ENCODE measurements at regions not wholly inside any gene's neighbourhood (a gene's known extent, or its start where the extent isn't known, plus 50 kb on each side); places are given as distances from the start of the nearest gene placed in this dataset.

- DNase-seq (ENCODE audit: low read depth, low spot score) = no peak
Measured at GRCh38 chr3:103614719-103615118, 1179.9 kb downstream of the ZPLD1 start.

DNA sequence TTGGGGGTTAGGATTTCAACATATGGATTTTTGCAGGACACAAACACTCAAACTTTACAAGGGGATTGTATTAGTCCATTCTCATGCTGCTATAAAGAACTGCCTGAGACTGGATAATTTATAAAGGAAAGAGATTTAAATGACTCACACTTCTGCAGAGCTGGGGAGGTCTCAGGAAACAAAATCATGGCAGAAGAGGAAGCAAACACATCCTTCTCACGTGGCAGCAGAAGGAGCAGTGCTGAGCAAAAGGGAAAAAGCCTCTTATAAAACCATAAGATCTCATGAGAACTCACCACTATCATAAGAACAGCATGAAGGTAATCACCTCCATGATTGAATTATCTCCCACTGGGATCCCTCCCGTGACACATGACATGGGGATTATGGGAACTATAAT is 1183.1 kb downstream of the ZPLD1 start:
- no peak for DNase-seq (ENCODE audit: low read depth, low spot score)

- DNase-seq (ENCODE audit: low read depth, low spot score) = no peak
Measured at GRCh38 chr3:103624271-103624670, 1189.5 kb downstream of the ZPLD1 start.

- DNase-seq (ENCODE audit: low read depth, low spot score) = no peak
Measured at GRCh38 chr3:103629391-103629790, 1194.6 kb downstream of the ZPLD1 start.

DNA sequence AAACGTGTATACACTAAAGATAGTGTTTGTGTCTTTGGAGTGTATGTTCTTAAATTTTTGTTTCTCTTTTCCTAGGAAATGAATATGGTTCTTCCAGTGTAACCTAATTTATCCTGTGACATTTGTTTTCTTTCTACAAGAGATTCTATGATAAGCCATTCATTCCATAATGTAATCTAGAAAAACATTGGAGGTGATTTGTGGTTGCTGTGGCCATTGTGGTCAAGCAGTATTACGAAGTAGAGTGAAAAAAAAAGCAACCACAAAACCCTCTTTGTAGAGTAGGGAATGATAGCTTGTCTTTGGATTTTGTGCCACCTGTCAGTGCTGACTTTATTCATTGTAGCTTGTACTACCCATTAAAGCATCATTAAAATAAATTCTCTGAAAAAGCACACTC is 1209.6 kb downstream of the ZPLD1 start:
- no peak for DNase-seq (ENCODE audit: low read depth, low spot score)

GRCh38 chr3:103653996-103654395 is 1219.2 kb downstream of the ZPLD1 start:
- no peak for DNase-seq (ENCODE audit: low read depth, low spot score)

DNA sequence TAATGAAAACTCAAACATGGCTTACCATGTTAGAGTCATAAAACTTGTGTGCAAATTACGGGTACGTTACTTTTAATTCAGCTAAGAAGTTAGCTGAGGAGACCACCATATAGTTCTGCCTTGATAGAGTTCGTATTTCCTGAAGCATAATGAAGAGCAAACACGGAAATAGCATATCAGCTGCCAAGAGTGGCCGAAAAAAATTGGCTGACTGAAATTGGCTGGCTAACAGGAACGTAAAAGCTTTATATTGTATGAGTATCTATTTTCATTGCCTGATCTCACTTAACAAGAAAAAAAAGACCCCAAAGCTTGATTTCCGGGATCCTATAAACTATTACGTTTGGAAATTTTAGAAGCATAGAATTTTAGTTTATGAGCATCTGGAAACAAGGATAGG is 1222.9 kb downstream of the ZPLD1 start:
- DNase-seq (ENCODE audit: low read depth, low spot score) = no peak

DNA sequence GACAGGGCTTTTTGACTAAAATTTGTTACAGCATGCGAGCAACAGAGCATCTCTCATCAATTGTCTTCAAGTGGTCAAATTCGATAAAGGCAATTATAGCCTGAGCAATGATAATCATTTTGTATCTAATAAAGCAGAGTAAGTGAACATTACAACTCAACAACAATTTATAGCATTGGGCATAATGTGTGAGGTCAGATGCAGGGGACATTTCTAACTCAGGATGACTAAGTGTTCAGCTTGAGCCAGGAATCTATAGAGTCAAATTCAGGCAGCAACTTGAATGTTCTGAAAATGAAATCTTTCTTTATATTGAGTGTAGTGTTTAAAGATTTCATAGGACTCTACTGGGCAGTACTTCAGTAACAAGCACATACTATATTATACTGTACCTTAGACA is 1226.0 kb downstream of the ZPLD1 start:
- DNase-seq (ENCODE audit: low read depth, low spot score) = no peak

- DNase-seq (ENCODE audit: low read depth, low spot score) = no peak
Measured at GRCh38 chr3:103662591-103662990, 1227.8 kb downstream of the ZPLD1 start.

DNA sequence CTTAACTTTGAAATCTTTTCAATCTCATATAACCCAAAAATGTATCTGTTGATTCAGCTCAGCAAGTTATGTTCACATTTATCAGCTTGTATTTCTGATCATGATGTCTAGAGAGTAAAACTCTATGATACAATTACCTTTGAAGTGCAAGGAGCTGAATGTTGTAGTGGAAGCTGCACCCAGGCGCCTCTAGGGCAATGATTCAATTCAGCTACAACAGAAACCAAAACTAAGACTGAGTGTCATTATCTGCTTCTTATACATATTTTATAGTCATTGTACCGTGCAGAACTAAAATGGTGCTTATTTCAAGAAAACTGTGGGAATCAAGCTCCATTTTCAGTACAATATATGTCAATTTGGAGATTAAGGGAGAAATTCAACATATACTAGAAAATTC is 1237.5 kb downstream of the ZPLD1 start:
- no peak for DNase-seq (ENCODE audit: low read depth, low spot score)

- DNase-seq (ENCODE audit: low read depth, low spot score) = no peak
Measured at GRCh38 chr3:103684904-103685303, 1250.1 kb downstream of the ZPLD1 start.

DNA sequence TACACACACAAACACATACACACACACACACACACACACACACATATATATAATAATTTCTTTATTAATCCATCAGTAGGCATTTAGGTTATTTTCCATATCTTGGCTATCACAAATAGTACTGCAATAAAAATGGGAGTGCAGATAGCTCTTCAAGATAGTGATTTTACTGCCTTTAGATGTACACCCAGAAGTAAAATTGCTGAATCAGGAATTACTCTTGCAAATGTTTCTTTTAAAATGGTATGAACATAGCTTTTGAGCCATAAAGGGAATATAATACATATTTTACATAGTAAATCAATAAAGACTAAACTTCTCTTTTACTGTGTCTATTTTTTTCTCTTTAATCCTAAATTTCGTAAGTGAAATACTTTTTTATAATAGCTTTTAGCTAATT is 1251.1 kb downstream of the ZPLD1 start:
- no peak for DNase-seq (ENCODE audit: low read depth, low spot score)

GRCh38 chr3:103690536-103690935 is 1255.7 kb downstream of the ZPLD1 start:
- DNase-seq (ENCODE audit: low read depth, low spot score) = no peak

GRCh38 chr3:103693831-103694230 is 1259.0 kb downstream of the ZPLD1 start:
- DNase-seq (ENCODE audit: low read depth, low spot score) = no peak

DNA sequence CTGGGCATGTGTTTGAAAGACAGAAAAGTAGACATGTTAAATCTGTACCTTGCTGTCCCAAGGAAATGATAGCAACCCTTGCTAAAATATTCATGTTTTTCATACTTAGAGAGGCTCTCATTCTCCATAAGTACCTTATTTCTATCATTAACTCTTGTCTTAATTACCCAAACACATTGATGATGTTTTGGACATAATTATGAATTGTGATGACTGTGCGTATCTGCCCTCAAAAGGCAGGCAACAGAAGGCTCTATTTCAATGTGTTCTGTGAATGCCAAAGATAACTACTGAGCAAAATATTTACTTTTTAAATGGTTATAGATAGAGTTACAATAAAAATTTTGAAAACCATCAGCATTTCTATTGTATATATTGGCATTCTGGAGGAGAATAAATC is 1263.8 kb downstream of the ZPLD1 start:
- no peak for DNase-seq (ENCODE audit: low read depth, low spot score)

DNA sequence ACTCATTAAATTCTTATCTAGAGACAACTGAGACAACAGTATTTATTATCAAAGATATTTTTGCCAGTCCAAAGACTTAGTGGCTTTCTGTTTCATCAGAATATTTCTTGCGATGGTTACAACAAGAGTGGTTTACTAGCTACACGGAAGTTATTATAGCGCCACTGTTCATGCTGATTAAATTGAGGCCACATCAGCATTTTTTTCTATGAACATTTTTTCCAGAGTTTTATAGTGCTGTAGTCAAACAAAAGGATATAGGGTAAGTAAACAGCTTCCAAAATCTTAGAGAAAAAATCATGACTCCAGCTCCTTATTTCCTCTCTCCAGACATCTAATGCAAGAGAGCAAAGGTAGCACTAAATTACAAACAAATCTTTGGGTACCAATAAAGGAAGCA is 1264.4 kb downstream of the ZPLD1 start:
- DNase-seq (ENCODE audit: low read depth, low spot score) = no peak

- DNase-seq (ENCODE audit: low read depth, low spot score) = no peak
Measured at GRCh38 chr3:103705641-103706040, 1270.8 kb downstream of the ZPLD1 start.

DNA sequence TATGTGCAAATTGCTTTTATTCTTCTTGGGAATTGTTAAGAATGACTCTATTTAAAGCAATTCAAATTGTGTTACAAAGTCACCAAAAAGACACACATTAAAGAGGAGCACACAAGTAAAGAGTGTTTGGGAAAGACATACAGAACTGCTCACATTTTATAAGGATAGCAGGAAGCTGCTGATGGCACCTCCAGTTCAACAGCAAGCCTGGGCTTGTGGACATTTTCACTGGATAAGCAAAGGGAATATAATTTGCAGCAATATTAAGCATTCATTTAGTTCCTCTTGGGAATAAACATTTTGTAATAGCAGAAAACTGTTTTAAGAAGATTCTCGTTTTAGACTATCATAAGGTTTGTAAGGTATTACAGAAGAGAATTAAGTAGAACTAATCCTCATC is 1271.9 kb downstream of the ZPLD1 start:
- no peak for DNase-seq (ENCODE audit: low read depth, low spot score)

DNA sequence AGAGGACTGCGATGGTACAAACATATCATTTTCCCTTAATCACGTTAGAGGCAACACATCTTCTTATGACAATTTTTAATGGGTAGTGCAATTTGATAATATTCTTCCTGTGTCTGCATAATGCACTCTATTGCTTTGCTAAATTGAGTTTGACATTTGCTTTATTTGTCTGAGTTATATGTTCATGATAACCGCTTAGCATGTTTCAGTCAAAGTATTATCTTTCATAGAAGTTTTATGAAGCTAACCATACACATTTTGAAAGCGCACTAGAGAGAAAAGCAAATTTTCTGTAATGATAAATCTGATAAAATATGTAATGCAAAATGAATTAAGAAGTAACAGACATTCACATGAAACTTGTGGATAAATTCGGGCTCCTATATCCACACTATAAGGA is 1276.9 kb downstream of the ZPLD1 start:
- DNase-seq (ENCODE audit: low read depth, low spot score) = no peak

GRCh38 chr3:103712320-103713008 is 1277.6 kb downstream of the ZPLD1 start:
- no peak for DNase-seq (ENCODE audit: low read depth, low spot score)

GRCh38 chr3:103729547-103729946 is 1294.7 kb downstream of the ZPLD1 start:
- no peak for DNase-seq (ENCODE audit: low read depth, low spot score)

DNA sequence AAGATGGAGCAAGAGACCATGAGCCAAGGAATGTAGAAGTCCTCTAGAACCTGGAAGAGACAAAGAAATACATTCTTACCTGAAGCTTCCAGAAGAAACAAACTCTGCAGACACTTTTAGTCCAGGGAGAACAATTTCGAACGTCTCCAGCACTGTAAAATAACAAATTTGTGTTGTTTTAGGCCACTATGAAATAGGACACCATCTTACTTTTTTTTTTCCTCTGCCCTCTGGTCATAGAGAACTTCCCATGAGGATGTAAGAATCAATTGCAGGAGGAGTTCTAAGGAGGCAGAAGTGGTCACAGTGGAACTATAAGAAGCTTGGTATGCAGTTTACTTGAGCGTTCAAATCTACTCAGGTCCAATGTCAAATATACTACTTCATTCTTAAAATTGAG is 1295.9 kb downstream of the ZPLD1 start:
- no peak for DNase-seq (ENCODE audit: low read depth, low spot score)

DNA sequence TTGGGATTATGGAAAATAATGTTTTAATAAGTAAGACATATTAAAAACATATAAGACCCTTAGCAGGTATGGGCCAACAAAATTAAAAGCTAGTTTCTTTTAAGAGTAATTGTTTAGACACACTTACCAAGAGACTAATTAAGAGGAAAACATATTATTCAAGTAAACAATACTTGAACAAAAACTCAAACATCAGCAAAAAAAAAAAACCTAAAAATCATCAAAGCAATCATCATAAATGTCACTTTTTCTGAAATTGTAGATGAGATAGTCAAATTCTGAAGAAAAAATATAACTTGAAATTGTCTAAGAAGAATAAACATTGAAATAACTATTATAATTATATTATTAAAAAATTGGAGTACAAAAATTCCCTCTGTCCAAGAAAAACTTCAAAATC is 1318.2 kb downstream of the ZPLD1 start:
- no peak for DNase-seq (ENCODE audit: low read depth, low spot score)

DNA sequence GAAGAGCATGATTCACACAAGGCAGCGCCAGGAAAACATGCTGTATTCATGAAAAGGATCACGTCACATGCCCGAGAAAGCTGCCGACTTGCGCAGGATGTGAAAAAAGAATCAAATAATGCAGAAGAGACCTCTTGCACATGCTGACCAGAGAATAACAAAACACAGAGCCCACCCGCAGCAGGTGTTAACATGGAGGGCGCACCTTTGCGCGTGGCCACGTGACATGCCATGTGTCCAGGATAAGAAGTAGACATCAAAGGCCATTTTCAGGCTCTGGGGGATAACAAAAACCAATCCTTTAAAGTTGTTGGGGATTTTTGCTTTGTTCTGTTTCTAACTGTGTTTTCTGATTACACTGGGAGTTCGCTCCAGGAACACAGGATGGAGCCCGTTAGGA is 1332.8 kb downstream of the ZPLD1 start:
- no peak for DNase-seq (ENCODE audit: low read depth, low spot score)

All from pulmonary artery endothelial cell (primary cell).